ENCODE measurements at regions not wholly inside any gene's neighbourhood (a gene's known extent, or its start where the extent isn't known, plus 50 kb on each side); places are given as distances from the start of the nearest gene placed in this dataset.
"Not testable (repeated sequence)": the region's sequence is repeated elsewhere in the genome, so short reads cannot be mapped to it uniquely, and the experiment has no call there.

GRCh38 chr5:87608385-87608784, 195.7 kb upstream of the CCNH start:
- H3K9me3 ChIP-seq (replicated peaks; ENCODE audit: control insufficient read depth, low read depth, low read length): peaks cover 2% of the 10 kb centered on the region
- no peaks in the 10 kb centered on the region for H3K4me1 ChIP-seq (ENCODE audit: control insufficient read depth, insufficient read depth, low read length)
- H3K27me3 ChIP-seq (ENCODE audit: control insufficient read depth, insufficient read depth, low read length): no peaks in the 10 kb centered on the region
- no peak overlapping the region for H3K27ac ChIP-seq (ENCODE audit: low read length)
- WGBS (ENCODE audit: insufficient coverage): no CpG with 5 or more reads among the region's 1 CpG
- no peak for DNase-seq
- H3K36me3 ChIP-seq (ENCODE audit: control insufficient read depth, insufficient read depth, low read length): no peaks in the 10 kb centered on the region
- no peak overlapping the region for H3K4me3 ChIP-seq (ENCODE audit: low read length)

DNA sequence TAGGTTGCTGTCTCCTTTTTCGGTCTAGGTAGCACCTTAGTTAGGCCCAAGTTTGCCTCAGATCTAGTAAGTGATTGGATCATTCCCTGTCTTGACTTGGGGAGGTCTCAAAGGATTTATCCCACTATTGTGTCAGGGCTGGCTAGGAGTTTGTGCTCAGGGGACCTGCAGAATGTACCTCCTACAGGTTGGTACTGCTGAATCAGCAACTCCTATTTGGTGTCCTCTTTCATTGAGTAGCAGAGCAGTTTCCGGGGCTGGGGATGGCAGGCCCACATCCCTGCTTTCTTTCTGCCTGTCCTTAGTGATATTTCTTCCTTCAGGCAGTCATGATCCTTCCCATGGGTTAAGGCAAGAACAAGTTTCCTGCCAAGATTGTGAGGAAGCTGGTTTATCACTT, 192.9 kb upstream of the CCNH start:
- WGBS (ENCODE audit: insufficient coverage): no CpG with 5 or more reads among the region's 2 CpGs

GRCh38 chr5:87599778-87600177, 187.0 kb upstream of the CCNH start:
- Histone ChIP-seq H3K36me3 (ENCODE audit: control insufficient read depth, insufficient read depth, low read length) (no peaks in the 10 kb centered on the region), H3K27me3 (ENCODE audit: control insufficient read depth, insufficient read depth, low read length) (no peaks in the 10 kb centered on the region)
- no CpG with 5 or more reads among the region's 2 CpGs for WGBS (ENCODE audit: insufficient coverage)

More for the DNA sequence above, 192.9 kb upstream of the CCNH start:
- DNase-seq: no peak
- H3K36me3 ChIP-seq (ENCODE audit: control insufficient read depth, insufficient read depth, low read length): no peaks in the 10 kb centered on the region
- no peak overlapping the region for H3K27ac ChIP-seq (ENCODE audit: low read length)
- H3K4me3 ChIP-seq (ENCODE audit: low read length): no peak overlapping the region
- no peaks in the 10 kb centered on the region for H3K27me3 ChIP-seq (ENCODE audit: control insufficient read depth, insufficient read depth, low read length)
- H3K4me1 ChIP-seq (ENCODE audit: control insufficient read depth, insufficient read depth, low read length): no peaks in the 10 kb centered on the region
- H3K9me3 ChIP-seq (replicated peaks; ENCODE audit: control insufficient read depth, low read depth, low read length): peaks cover 14% of the 10 kb centered on the region

DNA sequence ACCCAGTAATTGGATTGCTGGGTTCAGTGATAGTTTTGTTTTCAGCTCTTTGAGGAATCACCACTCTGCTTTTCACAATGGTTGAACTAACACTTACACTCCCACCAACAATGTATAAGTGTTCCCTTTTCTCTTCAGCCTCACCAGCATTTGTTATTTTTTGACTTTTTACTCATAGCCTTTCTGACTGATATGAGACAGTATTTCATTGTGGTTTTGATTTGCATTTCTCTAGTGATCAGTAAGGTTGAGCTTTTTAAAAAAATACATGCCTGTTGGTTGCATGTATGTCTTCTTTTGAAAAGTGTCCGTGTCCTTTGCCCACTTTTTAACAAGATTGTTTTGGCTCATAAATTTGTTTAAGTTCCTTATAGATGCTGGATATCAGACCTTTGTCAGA, 185.7 kb upstream of the CCNH start:
- no peak for DNase-seq
- no peaks in the 10 kb centered on the region for H3K4me1 ChIP-seq (ENCODE audit: control insufficient read depth, insufficient read depth, low read length)
- no peak overlapping the region for H3K27ac ChIP-seq (ENCODE audit: low read length)
- H3K36me3 ChIP-seq (ENCODE audit: control insufficient read depth, insufficient read depth, low read length): no peaks in the 10 kb centered on the region
- H3K27me3 ChIP-seq (ENCODE audit: control insufficient read depth, insufficient read depth, low read length): no peaks in the 10 kb centered on the region
- WGBS (ENCODE audit: insufficient coverage): no CpG with 5 or more reads among the region's 1 CpG
- peaks cover 19% of the 10 kb centered on the region for H3K9me3 ChIP-seq (replicated peaks; ENCODE audit: control insufficient read depth, low read depth, low read length)
- no peak overlapping the region for H3K4me3 ChIP-seq (ENCODE audit: low read length)

More at GRCh38 chr5:87599778-87600177, 187.0 kb upstream of the CCNH start:
- Histone ChIP-seq H3K4me3 (ENCODE audit: low read length) (no peak overlapping the region), H3K27ac (ENCODE audit: low read length) (no peak overlapping the region), H3K4me1 (ENCODE audit: control insufficient read depth, insufficient read depth, low read length) (no peaks in the 10 kb centered on the region), H3K9me3 (replicated peaks; ENCODE audit: control insufficient read depth, low read depth, low read length) (peaks cover 19% of the 10 kb centered on the region)
- DNase-seq: no peak

DNA sequence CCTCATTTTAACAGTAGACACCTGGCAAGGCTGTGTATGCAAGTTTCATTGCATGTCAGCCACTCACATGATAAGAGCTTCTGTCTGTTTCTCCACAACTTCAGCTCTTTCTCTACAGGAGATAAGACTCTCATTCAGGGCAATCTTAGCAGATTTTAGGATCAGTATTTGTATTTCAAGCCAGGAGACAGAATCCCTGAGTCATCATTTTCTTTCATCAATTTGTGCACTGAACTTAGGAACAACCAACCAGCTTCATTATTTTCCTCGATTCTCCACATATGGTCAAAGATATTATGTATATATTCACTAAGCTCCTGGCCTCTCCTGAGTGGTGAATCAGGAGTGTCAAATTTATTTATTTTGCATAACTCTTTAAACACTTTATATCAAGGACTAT, 181.8 kb upstream of the CCNH start:
- no CpG with 5 or more reads among the region's 1 CpG for WGBS (ENCODE audit: insufficient coverage)
- peaks cover 2% of the 10 kb centered on the region for H3K9me3 ChIP-seq (replicated peaks; ENCODE audit: control insufficient read depth, low read depth, low read length)

GRCh38 chr5:87589587-87589986, 176.9 kb upstream of the CCNH start:
- no peaks in the 10 kb centered on the region for H3K9me3 ChIP-seq (replicated peaks; ENCODE audit: control insufficient read depth, low read depth, low read length)
- no peaks in the 10 kb centered on the region for H3K27me3 ChIP-seq (ENCODE audit: control insufficient read depth, insufficient read depth, low read length)
- H3K36me3 ChIP-seq (ENCODE audit: control insufficient read depth, insufficient read depth, low read length): no peaks in the 10 kb centered on the region
- WGBS (ENCODE audit: insufficient coverage): no CpG with 5 or more reads among the region's 2 CpGs
- DNase-seq: no peak
- no peak overlapping the region for H3K27ac ChIP-seq (ENCODE audit: low read length)
- no peaks in the 10 kb centered on the region for H3K4me1 ChIP-seq (ENCODE audit: control insufficient read depth, insufficient read depth, low read length)
- no peak overlapping the region for H3K4me3 ChIP-seq (ENCODE audit: low read length)

More for the DNA sequence above, 181.8 kb upstream of the CCNH start:
- no peaks in the 10 kb centered on the region for H3K36me3 ChIP-seq (ENCODE audit: control insufficient read depth, insufficient read depth, low read length)
- H3K4me3 ChIP-seq (ENCODE audit: low read length): no peak overlapping the region
- no peak overlapping the region for H3K27ac ChIP-seq (ENCODE audit: low read length)
- no peaks in the 10 kb centered on the region for H3K27me3 ChIP-seq (ENCODE audit: control insufficient read depth, insufficient read depth, low read length)
- no peak for DNase-seq
- no peaks in the 10 kb centered on the region for H3K4me1 ChIP-seq (ENCODE audit: control insufficient read depth, insufficient read depth, low read length)

- no CpG with 5 or more reads among the region's 4 CpGs for whole genome bisulfite sequencing (ENCODE audit: insufficient coverage)
- H3K4me3 ChIP-seq (ENCODE audit: low read length): no peak overlapping the region
- H3K27ac ChIP-seq (ENCODE audit: low read length): no peak overlapping the region
- H3K36me3 ChIP-seq (ENCODE audit: control insufficient read depth, insufficient read depth, low read length): no peaks in the 10 kb centered on the region
- H3K9me3 ChIP-seq (replicated peaks; ENCODE audit: control insufficient read depth, low read depth, low read length): no peaks in the 10 kb centered on the region
- no peaks in the 10 kb centered on the region for H3K4me1 ChIP-seq (ENCODE audit: control insufficient read depth, insufficient read depth, low read length)
- H3K27me3 ChIP-seq (ENCODE audit: control insufficient read depth, insufficient read depth, low read length): no peaks in the 10 kb centered on the region
- DNase-seq: no peak
Observed at GRCh38 chr5:87588316-87588715, 175.6 kb upstream of the CCNH start.

DNA sequence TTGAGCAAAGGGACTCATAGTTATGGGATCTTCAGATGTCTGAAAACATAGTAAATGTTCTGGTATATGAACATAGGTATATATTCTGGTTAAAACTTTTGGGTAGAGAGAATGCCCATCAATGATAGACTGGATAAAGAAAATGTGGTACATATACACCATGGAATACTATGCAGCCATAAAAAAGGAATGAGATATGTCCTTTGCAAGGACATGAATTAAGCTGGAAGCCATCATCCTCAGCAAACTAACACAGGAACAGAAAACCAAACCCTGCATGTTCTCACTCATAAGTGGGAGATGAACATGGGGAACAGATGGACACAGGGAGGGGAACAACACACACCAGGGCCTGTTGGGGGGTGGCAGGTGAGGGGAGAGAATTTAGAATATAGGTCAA, 171.0 kb upstream of the CCNH start:
- H3K27ac ChIP-seq (ENCODE audit: low read length); H3K36me3 ChIP-seq (ENCODE audit: control insufficient read depth, insufficient read depth, low read length); DNase-seq; H3K4me3 ChIP-seq (ENCODE audit: low read length); H3K4me1 ChIP-seq (ENCODE audit: control insufficient read depth, insufficient read depth, low read length); H3K9me3 ChIP-seq (replicated peaks; ENCODE audit: control insufficient read depth, low read depth, low read length); H3K27me3 ChIP-seq (ENCODE audit: control insufficient read depth, insufficient read depth, low read length): not testable (repeated sequence)

GRCh38 chr5:87582149-87582548, 169.4 kb upstream of the CCNH start:
- no CpG with 5 or more reads among the region's 4 CpGs for WGBS (ENCODE audit: insufficient coverage)
- H3K36me3 ChIP-seq (ENCODE audit: control insufficient read depth, insufficient read depth, low read length): no peaks in the 10 kb centered on the region
- no peaks in the 10 kb centered on the region for H3K27me3 ChIP-seq (ENCODE audit: control insufficient read depth, insufficient read depth, low read length)
- no peak for DNase-seq
- H3K9me3 ChIP-seq (replicated peaks; ENCODE audit: control insufficient read depth, low read depth, low read length): no peaks in the 10 kb centered on the region
- no peak overlapping the region for H3K27ac ChIP-seq (ENCODE audit: low read length)
- no peak overlapping the region for H3K4me3 ChIP-seq (ENCODE audit: low read length)
- H3K4me1 ChIP-seq (ENCODE audit: control insufficient read depth, insufficient read depth, low read length): no peaks in the 10 kb centered on the region

DNA sequence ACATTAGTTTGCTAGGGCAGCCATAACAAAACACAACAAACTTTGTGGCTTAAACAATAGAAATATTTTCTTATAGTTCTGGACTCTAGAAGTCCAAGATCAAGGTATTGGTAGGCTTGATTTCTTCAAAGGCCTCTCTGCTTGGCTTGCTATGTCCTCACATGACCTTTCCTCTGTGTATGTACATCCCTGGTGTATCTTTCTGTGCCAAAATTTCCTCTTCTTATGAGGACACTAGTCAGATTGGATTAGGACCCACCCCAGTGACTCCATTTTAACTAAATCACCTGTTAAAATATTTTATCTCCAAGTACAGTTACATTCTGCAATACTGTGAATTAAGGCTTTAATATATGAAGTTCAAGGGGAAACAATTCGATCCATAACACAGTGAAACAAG, 168.9 kb upstream of the CCNH start:
- H3K36me3 ChIP-seq (ENCODE audit: control insufficient read depth, insufficient read depth, low read length): no peaks in the 10 kb centered on the region
- no CpG with 5 or more reads among the region's 1 CpG for WGBS (ENCODE audit: insufficient coverage)
- no peaks in the 10 kb centered on the region for H3K27me3 ChIP-seq (ENCODE audit: control insufficient read depth, insufficient read depth, low read length)
- no peak for DNase-seq
- no peak overlapping the region for H3K4me3 ChIP-seq (ENCODE audit: low read length)
- H3K9me3 ChIP-seq (replicated peaks; ENCODE audit: control insufficient read depth, low read depth, low read length): no peaks in the 10 kb centered on the region
- H3K27ac ChIP-seq (ENCODE audit: low read length): no peak overlapping the region
- H3K4me1 ChIP-seq (ENCODE audit: control insufficient read depth, insufficient read depth, low read length): no peaks in the 10 kb centered on the region

- no peak overlapping the region for H3K27ac ChIP-seq (ENCODE audit: low read length)
- H3K4me1 ChIP-seq (ENCODE audit: control insufficient read depth, insufficient read depth, low read length): no peaks in the 10 kb centered on the region
- H3K27me3 ChIP-seq (ENCODE audit: control insufficient read depth, insufficient read depth, low read length): no peaks in the 10 kb centered on the region
- no peak overlapping the region for H3K4me3 ChIP-seq (ENCODE audit: low read length)
- no peaks in the 10 kb centered on the region for H3K9me3 ChIP-seq (replicated peaks; ENCODE audit: control insufficient read depth, low read depth, low read length)
- no peaks in the 10 kb centered on the region for H3K36me3 ChIP-seq (ENCODE audit: control insufficient read depth, insufficient read depth, low read length)
- DNase-seq: no peak
Observed at GRCh38 chr5:87579678-87580077, 166.9 kb upstream of the CCNH start.

All from muscle of leg (tissue), 3 donors.